ENCODE measurements at regions not wholly inside any gene's neighbourhood (a gene's known extent, or its start where the extent isn't known, plus 50 kb on each side); places are given as distances from the start of the nearest gene placed in this dataset.

GRCh38 chr3:83956431-83956830, 1002.4 kb upstream of the CADM2 start (continued):
- TF ChIP-seq JUND (IDR thresholded peaks at IDR 0.05) (no peak), HNF4G (IDR thresholded peaks at IDR 0.05) (no peak), EGR1 (IDR thresholded peaks at IDR 0.05; ENCODE audit: low read depth in 2 of 2) (no peak), SP1 (IDR thresholded peaks at IDR 0.05) (no peak), FOXA1 (IDR thresholded peaks at IDR 0.05) (no peak), NR2F2 (IDR thresholded peaks at IDR 0.05) (no peak)

GRCh38 chr3:83968356-83968755, 990.4 kb upstream of the CADM2 start:
- H3K9me3 ChIP-seq (ENCODE audit: control insufficient read depth in 4 of 4, low read length in 3 of 4) = no peaks in the 10 kb centered on the region
- H3K27me3 ChIP-seq (ENCODE audit: control insufficient read depth in 4 of 4, insufficient read depth in 4 of 4, low read length in 3 of 4) = no peaks in the 10 kb centered on the region
- DNase-seq (ENCODE audit: low spot score) = no peak
- H3K9ac ChIP-seq (ENCODE audit: low read depth in 1 of 2, low read length in 2 of 2) = no peak overlapping the region
- no peaks in the 10 kb centered on the region for H3K4me1 ChIP-seq (ENCODE audit: control insufficient read depth in 4 of 4, insufficient read depth in 4 of 4, low read length in 3 of 4)
- 75% methylated on average over 7 of the region's 7 CpGs for WGBS
- no peaks in the 10 kb centered on the region for H3K36me3 ChIP-seq (ENCODE audit: control insufficient read depth in 4 of 4, insufficient read depth in 3 of 4, low read depth in 1 of 4, low read length in 3 of 4)
- no peak overlapping the region for H3K27ac ChIP-seq (ENCODE audit: low read depth in 1 of 2, low read length in 2 of 2)
- TF ChIP-seq ATF3 (IDR thresholded peaks at IDR 0.05) (no peak), RXRA (IDR thresholded peaks at IDR 0.05) (no peak), GABPA (IDR thresholded peaks at IDR 0.05 in 1 of 2, conservative IDR thresholded peaks at IDR 0.05 in 1 of 2) (no peak), REST (IDR thresholded peaks at IDR 0.05) (no peak), EGR1 (IDR thresholded peaks at IDR 0.05; ENCODE audit: low read depth in 2 of 2) (no peak), FOXA1 (IDR thresholded peaks at IDR 0.05) (no peak), RAD21 (IDR thresholded peaks at IDR 0.05) (no peak), SP1 (IDR thresholded peaks at IDR 0.05) (no peak), NR2F2 (IDR thresholded peaks at IDR 0.05) (no peak), HNF4G (IDR thresholded peaks at IDR 0.05) (no peak), ZBTB33 (IDR thresholded peaks at IDR 0.05) (no peak), CTCF (IDR thresholded peaks at IDR 0.05; ENCODE audit: low read depth, low read length, missing input control) (no peak), HNF4A (conservative IDR thresholded peaks at IDR 0.05) (no peak), FOXA2 (IDR thresholded peaks at IDR 0.05) (no peak), TAF1 (conservative IDR thresholded peaks at IDR 0.05) (no peak), YY1 (IDR thresholded peaks at IDR 0.05) (no peak), MAX (IDR thresholded peaks at IDR 0.05) (no peak), JUND (IDR thresholded peaks at IDR 0.05) (no peak)
- H3K4me3 ChIP-seq (ENCODE audit: low read depth in 1 of 3, low read length in 3 of 3) = no peak overlapping the region

Measured in liver (tissue), 8 donors.